HG03196 (cell line): ENCODE measurements at regions not wholly inside any gene's neighbourhood (a gene's known extent, or its start where the extent isn't known, plus 50 kb on each side); places are given as distances from the start of the nearest gene placed in this dataset.

Source experiments
- ATAC-seq: cut with Tn5 transposase; IDR thresholded peaks from one replicate; pipeline ENCODE4 v1.9.1; 2021; ENCODE audit not compliant: unreplicated experiment

DNA sequence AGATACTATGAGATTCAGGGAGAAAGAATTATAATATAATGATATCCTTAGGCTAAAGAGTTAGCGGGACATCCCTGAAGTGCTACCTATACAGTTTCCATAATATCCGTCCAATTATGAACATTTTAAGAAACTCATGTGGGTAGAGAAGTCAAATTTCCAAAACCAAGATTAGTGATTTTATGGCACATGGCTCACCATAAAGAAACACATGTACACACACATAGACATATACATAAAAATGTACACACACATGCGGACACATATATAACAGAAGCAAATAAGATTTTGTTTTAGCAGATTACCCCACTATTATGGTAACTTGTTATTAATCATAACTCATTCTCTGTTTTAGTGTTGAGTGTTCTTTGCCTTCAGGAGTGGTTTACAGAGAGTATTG, 566.7 kb upstream of the NEGR1 start:
- ATAC-seq: no peak

DNA sequence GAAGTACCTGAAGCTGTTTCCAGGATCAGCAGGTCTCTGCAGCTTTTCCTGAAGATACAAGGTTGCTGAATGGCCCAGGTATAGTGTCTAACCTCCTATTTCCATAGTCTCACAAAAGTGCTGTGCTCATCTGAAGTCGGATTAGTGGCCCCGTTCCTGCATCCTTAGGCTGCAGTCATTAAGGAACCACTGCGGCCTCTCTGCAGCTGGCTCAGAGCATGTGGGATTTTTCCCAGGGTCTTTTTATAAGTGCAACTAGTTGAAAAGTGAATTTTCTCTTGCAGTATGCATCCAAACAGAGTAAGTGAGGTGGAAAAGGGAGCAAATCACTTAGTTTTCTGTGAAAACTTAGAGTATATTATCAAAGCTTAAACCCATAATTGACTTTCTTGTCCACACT, 565.3 kb upstream of the NEGR1 start:
- ATAC-seq: no peak

DNA sequence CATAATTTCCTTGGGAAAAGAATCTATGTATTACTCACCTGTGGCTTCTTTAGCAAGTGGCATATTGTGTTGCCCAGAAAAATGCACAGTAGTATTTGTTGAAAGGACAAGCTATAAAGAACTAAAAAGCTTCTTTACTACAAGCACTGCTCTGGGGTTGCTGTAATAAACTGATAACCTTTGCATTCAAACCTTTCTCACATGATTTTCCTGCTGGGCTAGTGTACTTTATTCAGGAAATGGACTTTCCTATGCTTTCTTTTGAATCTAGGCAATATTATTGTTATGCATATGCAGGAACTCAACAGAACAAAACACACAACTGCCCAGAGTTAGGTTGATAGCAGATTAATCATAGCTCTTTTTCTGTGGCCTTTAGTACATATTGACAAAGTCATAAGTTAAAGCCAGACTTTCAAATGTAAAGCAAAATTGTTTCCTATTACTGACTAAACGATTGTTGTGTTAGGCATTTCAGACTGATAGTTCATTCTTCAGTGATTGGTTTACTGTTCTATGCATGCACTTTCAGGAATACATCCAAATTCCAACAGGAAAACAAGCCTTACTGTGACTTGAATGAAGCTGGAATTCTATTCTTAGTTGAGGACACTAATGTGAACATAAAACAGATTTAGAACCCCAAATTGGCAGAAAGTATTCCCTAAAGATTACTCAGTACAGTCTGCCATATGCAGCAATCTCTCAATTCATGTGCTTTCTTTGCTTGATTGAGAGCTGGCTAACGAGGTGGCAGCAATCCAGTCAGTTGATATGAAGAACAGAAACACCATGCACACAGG, 564.3 kb upstream of the NEGR1 start:
- no peak for ATAC-seq

DNA sequence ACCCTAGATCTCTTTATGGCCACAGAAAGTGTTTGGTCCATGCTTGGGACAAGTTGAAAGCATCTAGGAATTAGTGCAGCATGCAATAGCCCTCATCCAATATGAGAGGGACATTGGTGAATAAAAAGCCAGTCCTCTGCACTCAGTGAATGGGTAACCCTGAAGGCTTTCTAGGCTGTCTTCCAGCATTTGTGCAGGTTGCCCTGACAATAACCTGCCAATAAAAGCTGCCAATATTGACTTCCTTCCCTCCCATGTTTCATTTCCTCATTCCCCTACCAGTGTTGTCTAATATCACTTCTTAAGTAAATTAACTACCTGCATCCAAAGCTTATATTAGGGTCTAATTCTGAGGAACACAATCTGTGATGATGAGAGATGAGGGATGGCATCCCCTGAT, 563.6 kb upstream of the NEGR1 start:
- no peak for ATAC-seq

DNA sequence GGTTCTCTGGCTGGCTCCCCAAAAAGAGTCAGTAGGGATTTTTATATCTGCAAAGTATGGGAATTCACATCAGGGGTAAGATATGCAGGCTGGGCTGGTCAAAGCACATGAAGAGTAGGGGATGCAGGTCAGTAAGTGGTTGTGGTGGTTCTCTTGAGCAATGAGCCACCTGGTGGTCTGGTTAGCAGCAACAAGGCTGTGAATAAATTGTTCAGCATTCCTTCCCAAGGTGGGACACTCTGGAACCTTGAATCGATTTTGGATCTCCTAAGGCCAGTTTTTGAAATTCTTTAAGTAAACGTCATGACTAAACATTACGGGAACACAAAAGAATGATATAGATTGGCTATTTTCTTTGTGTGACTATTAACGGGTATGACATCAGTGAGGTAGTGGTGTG, 563.0 kb upstream of the NEGR1 start:
- ATAC-seq: no peak

DNA sequence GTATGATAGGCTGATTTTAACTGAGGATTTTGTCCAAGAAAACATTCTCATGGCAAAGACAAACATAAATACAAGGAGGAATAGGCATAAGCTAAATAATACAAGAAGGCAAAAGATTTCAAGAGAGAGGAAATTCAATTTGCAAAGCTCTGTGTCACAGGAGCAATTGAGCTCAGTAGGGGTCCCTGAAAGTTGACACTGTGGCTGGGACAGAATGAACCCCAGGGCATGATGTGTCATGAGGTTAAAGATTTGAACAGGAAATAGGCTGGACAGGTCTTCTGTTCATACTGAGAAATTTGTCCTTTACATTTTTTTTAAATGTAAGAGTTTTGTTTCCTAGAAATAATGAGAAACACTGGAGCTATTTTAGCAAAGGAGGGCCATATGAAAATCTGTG, 555.4 kb upstream of the NEGR1 start:
- ATAC-seq: no peak

DNA sequence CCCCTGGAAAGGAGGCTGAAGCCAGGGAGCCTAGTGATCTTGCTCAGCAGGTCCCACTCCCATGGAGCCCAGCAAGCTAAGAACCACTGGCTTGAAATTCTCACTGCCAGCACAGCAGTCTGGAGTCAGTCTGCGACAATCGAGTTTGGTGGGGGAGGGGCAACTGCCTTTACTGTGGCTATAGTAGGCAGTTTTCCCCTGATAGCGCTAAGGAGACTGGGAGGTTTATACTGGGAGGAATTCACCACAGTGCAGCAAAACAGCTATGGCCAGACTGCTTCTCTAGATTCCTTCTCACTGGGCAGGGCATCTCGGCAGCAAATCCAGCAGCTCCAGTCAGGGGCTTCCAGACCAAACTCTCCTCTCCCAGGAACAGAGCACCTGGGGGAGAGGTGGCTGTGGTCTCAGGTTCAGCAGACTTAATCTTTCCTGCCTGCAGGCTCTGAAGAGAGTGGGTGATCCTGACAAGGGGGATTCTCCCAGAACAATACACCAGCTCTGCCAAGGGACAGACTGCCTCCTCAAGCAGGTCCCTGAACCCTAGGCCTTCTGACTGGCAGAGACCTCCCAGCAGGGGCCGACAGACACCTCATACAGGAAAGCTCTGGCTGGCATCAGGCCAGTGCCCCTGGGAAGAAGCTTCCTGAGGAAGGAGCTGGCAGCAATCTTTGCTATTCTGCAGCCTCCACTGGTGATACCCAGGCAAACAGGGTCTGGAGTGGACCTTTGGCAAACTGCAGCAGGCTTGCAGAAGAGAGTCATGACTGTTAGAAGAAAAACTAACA, 548.5 kb upstream of the NEGR1 start:
- ATAC-seq: no peak

DNA sequence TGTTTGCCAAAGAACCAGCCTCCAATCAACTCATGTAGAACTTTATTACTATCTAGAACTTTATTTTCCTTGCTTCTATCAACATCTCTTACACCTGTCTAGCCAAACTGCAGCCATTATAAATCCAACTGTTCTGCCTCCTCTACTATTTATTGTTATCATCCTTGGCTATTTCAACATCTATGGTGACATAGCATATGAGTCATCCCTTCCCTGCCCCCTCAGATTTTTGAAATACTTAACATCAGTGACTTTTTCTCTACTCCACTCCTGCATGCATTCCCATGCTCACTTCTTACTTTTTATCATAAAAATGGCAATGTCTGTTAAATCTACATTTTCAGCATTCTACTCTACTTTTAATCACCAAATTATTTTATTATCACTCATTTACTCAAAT, 544.9 kb upstream of the NEGR1 start:
- no peak for ATAC-seq

DNA sequence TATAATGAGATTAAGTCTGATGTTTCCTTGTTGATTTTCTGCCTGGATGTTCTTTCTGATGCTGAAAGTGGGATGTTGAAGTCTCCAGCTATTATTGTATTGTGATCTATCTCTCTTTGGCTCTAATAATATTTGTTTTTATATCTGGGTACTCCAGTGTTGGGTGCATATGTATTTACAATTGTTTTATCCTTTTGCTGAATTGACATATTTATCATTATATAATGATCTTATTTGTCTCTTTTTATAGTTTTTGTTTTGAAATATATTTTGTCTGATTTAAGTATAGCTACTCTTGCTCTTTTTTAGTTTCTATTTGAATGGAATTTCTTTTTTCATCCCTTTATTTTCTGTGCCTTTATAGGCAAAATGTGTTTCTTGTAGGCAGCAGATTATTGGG, 522.2 kb upstream of the NEGR1 start:
- no peak for ATAC-seq

DNA sequence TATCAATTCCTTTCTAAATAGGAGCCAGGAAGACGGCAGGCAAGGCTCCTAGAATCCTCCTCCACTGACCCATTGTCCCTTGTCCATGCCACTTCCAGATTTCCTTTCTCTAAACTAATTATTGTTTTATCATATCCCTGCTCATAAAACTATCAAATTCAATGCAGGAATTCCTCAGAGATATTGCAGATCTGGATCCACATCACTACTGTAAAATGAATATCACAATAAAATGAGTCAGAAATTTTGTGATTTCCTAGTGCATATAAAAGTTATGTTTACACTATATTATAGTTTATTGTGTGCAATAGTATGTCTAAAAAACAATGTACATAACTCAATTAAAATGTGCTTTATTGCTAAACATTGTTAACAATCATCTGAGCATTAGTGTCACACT, 498.7 kb upstream of the NEGR1 start:
- ATAC-seq: no peak

DNA sequence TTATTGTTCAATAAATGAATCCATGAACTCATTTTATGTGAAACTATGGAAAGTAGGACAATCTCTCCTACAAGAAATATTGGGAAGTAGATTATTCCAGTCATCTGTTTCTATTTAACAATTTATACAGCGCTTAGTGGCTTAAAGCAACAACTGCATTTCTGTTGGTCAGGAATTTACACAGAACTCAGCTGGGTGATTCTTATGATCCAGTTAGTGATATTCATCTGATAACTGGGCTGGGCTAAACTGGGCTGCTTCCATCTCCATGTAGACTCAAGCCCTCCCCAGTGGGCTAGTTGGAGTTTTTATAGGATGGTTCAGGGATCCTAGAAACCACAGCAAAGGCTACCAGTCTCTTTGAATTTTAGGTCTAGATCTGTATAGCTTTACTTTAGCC, 497.9 kb upstream of the NEGR1 start:
- ATAC-seq: no peak

DNA sequence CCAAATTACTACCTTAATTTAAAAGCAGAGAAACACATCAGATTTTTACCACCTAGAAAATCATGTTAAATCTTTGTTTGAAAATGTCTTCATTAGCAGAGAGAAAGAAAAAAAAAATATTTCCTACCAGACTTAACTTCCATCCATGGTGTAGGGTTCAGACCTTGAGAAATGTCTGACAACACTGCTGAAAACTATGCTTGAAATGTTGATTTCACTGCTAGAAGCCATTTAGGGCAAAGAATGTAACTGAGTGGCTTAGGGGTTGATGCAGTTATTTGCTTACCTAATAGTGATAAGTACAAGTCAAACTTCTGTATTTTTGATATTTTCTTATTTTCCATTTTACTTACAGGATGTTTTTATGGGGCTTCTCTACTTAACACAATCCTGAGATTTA, 495.6 kb upstream of the NEGR1 start:
- ATAC-seq: no peak

DNA sequence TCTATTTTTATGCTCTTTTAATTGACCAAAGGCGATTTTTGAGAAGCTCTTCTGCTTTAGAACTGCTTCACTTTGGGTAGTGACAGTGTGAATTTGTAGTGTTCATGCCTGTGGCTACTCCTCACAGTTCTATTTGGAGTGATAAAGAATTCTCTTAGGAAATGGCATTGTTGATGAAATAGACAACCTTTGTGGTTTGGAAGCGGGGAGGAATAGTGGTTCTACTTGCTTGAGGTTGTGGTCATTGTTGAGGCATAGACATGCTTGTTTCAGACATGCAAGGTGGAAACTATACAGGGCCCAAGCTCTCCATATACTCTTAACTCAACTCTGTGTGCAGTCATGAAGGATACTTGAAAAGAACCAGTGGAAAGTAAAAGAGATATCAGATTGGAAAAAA, 481.1 kb upstream of the NEGR1 start:
- no peak for ATAC-seq

DNA sequence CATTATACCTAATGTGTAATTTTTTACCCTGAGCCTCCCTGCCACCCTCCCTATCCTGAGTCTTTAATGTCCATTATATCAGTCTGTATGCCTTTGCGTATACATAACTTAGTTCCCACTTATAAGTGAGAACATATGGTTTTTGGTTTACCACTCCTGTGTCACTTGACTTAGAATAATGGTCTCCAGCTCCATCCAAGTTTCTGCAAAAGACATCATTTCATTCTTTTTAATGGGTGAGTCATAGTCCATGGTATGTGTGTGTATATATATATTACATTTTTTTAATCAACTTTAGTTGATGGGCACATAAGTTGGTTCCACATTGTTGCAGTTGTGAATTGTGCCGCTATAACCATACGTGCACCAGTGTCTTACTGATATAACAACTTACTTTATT, 477.1 kb upstream of the NEGR1 start:
- no peak for ATAC-seq

DNA sequence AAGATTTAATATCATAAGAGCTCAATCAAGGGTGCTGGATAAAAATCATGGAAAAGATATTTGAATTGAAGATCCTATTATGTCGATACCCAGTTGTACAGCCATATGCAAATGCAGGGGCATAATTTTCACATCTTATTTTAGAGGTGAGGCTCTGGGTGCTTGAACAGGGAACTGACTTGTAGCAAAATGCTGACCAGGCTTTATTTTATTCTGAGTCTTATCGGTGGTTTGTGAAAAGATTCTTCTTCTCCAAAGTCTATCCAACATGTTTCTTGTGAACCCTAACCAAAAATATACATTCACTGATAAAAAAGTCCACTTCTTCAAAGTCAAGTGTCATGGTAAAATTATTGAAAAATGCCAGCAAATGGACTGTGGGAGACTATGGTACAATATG, 475.5 kb upstream of the NEGR1 start:
- no peak for ATAC-seq

DNA sequence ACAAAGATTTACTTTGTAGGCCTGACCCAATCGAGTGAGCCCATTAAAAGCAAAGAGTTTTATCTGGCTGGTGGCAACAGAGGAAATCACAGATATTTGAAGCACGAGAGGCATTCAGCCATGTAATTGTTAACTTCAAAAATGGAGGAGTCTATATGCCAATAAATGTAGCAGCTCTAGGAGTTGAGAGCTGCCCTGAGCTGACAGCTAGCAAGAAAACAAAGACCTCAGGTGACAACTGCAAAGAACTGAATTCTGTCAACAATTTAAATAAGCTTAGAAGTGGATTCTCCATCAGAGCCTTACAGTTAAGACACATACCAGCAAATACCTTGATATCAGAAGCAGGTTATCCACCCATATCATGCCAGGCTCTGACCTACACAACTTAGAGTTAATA, 463.1 kb upstream of the NEGR1 start:
- no peak for ATAC-seq

DNA sequence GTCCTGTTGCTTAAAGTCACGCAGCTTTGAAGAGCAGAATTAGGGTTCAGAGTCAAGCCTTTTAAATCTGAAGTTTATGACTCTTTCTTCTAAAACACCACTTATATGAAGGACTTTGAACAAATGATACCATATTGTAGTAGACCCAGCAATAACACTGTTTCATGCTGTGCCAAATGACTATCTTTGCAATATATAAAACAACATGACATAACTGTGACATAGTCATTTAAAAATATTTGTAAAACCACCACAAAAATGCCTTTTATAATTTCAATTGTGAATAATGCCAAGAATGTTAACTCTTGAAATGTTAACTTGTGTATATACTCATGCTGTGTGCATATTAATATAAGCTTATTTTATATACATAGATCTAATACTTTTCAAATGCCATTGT, 452.1 kb upstream of the NEGR1 start:
- no peak for ATAC-seq

DNA sequence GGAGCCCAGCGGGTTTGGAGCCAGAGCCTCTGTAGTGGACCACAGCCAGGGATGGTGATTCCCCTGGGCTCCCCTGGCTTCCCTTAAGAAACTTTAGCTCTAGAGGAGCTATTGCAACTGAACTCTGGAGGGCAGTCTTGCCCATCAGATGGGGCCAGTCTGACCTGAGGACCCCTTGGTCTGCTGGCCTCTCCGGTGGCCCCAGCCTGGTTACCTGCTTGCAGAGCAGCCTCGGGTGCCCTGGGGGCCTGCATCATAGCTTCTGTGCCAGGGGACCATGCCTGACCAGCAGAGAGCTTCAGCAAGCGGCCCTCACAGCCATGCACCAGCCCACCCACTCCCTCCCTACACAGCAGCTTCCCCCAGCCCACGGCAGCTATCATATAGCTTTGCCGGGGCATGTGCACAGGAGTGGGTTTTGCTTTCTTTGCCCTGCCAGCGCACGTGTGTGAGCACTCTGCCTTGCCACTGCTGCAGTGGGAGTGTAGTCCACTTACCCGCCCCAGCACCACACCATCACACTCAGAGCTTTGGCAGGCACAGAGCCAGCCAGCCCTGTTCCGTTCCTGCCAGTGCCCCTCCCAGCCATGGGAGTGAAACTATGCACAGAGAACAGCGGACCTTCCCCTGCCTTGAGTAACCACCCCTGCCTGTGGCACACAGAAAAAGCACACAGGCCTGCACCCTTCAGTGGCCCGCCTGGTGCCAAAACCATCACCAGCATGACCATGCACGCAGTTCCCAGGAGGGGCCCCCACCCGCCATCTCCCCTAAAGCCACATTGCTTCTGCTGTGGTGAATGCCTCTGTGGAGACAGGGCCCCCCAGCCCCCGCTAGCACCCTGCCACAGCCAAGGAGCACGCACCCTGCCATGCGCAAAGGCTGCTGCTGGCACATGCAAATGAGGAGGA, 442.9 kb upstream of the NEGR1 start:
- ATAC-seq: no peak

DNA sequence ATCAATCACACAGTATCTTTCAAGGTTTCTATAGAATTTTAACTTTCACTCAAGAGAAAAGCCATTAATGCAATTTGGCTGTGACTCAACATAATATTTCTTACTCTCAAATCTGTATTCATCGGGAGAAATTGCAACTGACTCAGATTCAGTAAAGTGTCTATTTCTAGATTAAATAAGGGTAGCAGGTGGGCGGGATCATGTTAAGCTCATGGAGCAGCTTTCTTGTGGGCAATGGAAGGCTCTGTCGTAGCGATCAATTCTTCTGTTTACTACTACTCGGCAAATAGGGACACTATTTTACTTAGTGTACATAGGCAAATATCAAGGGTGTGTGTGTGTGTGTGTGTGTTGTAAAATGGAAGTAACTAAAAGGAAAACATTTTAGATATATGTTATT, 423.6 kb upstream of the NEGR1 start:
- ATAC-seq: no peak

DNA sequence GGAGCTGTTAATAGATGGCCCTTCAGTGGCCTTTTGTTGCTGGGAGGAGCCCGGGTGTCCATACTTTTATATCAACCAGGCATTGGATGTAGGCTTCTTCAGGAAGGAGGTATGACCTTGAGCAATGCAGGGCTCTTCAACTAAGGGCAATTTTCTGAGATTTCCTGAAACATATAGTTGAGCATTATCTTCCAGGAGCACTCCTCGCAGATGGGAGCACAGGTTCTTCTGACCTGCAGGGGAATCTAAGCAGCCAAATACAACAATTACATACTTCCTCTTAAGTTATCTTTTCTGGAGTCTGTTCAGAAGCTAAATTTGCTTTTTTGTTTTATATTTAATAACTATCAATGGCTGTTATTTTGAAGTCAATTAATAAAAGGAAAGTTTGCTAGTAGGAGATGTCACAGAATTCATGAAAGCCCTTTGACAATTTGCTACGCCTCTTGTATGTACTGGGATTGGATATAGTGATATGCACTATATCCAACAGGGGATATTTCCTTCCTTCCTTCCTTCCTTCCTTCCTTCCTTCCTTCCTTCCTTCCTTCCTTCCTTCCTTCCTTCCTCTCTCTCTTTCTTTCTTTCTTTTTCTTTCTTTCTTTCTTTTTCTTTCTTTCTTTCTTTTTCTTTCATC, 422.6 kb upstream of the NEGR1 start:
- no peak for ATAC-seq

DNA sequence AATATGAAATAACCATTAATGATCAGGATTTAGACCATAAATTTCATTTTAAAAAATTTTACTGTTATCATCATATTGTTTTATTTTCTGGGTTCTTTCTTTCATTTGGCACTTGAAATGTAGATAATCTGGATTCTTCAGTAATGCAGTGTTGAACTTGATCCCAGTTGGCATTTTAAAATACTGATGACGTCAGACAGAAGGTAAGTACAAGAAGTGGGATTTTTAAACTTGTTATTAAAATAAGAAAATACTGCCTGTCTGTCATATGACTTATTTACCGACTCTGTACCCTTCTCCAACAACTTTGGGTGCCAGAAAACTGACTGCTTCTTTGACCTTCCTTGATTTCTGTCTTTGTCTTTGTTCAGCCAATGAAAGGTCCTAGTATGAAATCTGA, 415.1 kb upstream of the NEGR1 start:
- ATAC-seq: no peak
